IMR-90 (cell line): ENCODE measurements at regions not wholly inside any gene's neighbourhood (a gene's known extent, or its start where the extent isn't known, plus 50 kb on each side); places are given as distances from the start of the nearest gene placed in this dataset.
A peak's percentile ranks its signal among the peaks of the same experiment; 100 is the strongest.

Experiments used
- ATAC-seq: fragments of 200-7000 bp; cut with Tn5 transposase; 2 replicates; pipeline ENCODE4 v1.9.1; 2020; ENCODE audit warnings: low read depth, mild to moderate bottlenecking, moderate library complexity
- BruUV-seq: library from RNA; stranded (reverse); fragments of 400-500 nt; replicated peaks from 2 replicates; lab custom pipeline; 2021; lab: Mats Ljungman, UMichigan
- CTCF ChIA-PET: fragments of 300-600 bp; formaldehyde crosslinking; extraction: SDS; loops from one replicate; lab custom pipeline; 2021; ENCODE audit warnings: antibody characterized with exemption; lab: Yijun Ruan, JAX
- POLR2A ChIA-PET: fragments of 300-600 bp; sonication (Branson Sonifier 250); formaldehyde crosslinking; loops from one replicate; lab custom pipeline; 2022; ENCODE audit warnings: antibody characterized with exemption; ENCODE audit not compliant: unreplicated experiment; lab: Charles Lee
- DNase-seq: peaks from one replicate; pipeline ENCODE4 v3.0.0; 2013
- H2AFZ ChIP-seq: replicated peaks from 2 replicates; pipeline ENCODE3; 2013; ENCODE audit warnings: low read length, mild to moderate bottlenecking; ENCODE audit not compliant: poor library complexity
- H2AK5ac ChIP-seq: 2 replicates; pipeline ENCODE4 v1.6.1; 2013; ENCODE audit warnings: low read depth, low read length, inconsistent platforms
- H2AK9ac ChIP-seq: replicated peaks from 2 replicates; pipeline ENCODE3; 2013; ENCODE audit warnings: mild to moderate bottlenecking, low read depth, low read length, moderate library complexity; ENCODE audit not compliant: poor library complexity
- H2BK120ac ChIP-seq: 2 replicates; pipeline ENCODE4 v1.6.1; 2013; ENCODE audit warnings: low read depth, low read length, inconsistent platforms
- H2BK15ac ChIP-seq: 3 replicates; pipeline ENCODE4 v1.6.1; 2013; ENCODE audit warnings: low read depth, low read length, inconsistent platforms
- H2BK20ac ChIP-seq: 2 replicates; pipeline ENCODE4 v1.6.1; 2013; ENCODE audit warnings: low read depth, mild to moderate bottlenecking, inconsistent platforms, low read length, moderate library complexity
- H2BK5ac ChIP-seq: 2 replicates; pipeline ENCODE4 v1.6.1; 2013; ENCODE audit warnings: mild to moderate bottlenecking, low read depth, low read length, inconsistent platforms; ENCODE audit not compliant: poor library complexity, severe bottlenecking
- H3K14ac ChIP-seq: replicated peaks from 2 replicates; pipeline ENCODE4 v1.6.1; 2013; ENCODE audit warnings: low read depth, low read length, inconsistent platforms
- H3K18ac ChIP-seq: 2 replicates; pipeline ENCODE4 v1.6.1; 2013; ENCODE audit warnings: low read depth, low read length, control low read depth
- H3K23ac ChIP-seq: 2 replicates; pipeline ENCODE4 v1.6.1; 2013; ENCODE audit warnings: low read depth, low read length, inconsistent platforms
- H3K27ac ChIP-seq: 2 replicates; pipeline ENCODE4 v1.5.1; 2013; ENCODE audit warnings: mild to moderate bottlenecking, control low read depth, low read length; ENCODE audit not compliant: insufficient read depth
- H3K27me3 ChIP-seq: 2 replicates; pipeline ENCODE4 v1.6.1; 2013; ENCODE audit warnings: low read length; ENCODE audit not compliant: control insufficient read depth, insufficient read depth
- H3K36me3 ChIP-seq: 2 replicates; pipeline ENCODE4 v1.6.1; 2013; ENCODE audit warnings: low read length, mixed read lengths; ENCODE audit not compliant: control insufficient read depth, insufficient read depth
- H3K4ac ChIP-seq: 2 replicates; pipeline ENCODE4 v1.6.1; 2013; ENCODE audit warnings: low read depth, low read length, inconsistent platforms
- H3K4me1 ChIP-seq: 2 replicates; pipeline ENCODE4 v1.6.1; 2013; ENCODE audit warnings: low read length, mixed read lengths; ENCODE audit not compliant: control insufficient read depth, insufficient read depth
- H3K4me2 ChIP-seq: 2 replicates; pipeline ENCODE4 v1.6.1; 2013; ENCODE audit warnings: low read depth, mild to moderate bottlenecking, control low read depth, low read length, moderate library complexity
- H3K4me3 ChIP-seq: 2 replicates; pipeline ENCODE4 v1.5.1; 2013; ENCODE audit warnings: low read depth, mild to moderate bottlenecking, control low read depth, low read length, moderate library complexity; ENCODE audit not compliant: insufficient read depth
- H3K56ac ChIP-seq: 2 replicates; pipeline ENCODE4 v1.6.1; 2013; ENCODE audit warnings: low read length, inconsistent platforms; ENCODE audit not compliant: insufficient read depth; ENCODE audit errors: extremely low read depth
- H3K79me1 ChIP-seq, 2 experiments: 2 replicates each; pipeline ENCODE4 v1.6.1; 2013; ENCODE audit warnings: low read length in 2 of 2, inconsistent platforms in 1 of 2, low read depth in 1 of 2
- H3K9ac ChIP-seq: 2 replicates; pipeline ENCODE4 v1.6.1; 2013; ENCODE audit warnings: low read depth, low read length, control low read depth
- H3K9me1 ChIP-seq: 2 replicates; pipeline ENCODE4 v1.6.1; 2013; ENCODE audit warnings: low read length, inconsistent platforms; ENCODE audit not compliant: insufficient read depth
- H3K9me3 ChIP-seq: 2 replicates; pipeline ENCODE4 v1.6.1; 2013; ENCODE audit warnings: low read length; ENCODE audit not compliant: control insufficient read depth, insufficient read depth
- H4K20me1 ChIP-seq: 2 replicates; pipeline ENCODE4 v1.6.1; 2013; ENCODE audit warnings: low read length, inconsistent platforms; ENCODE audit not compliant: insufficient read depth
- H4K5ac ChIP-seq: 2 replicates; pipeline ENCODE4 v1.6.1; 2013; ENCODE audit warnings: mild to moderate bottlenecking, low read depth, low read length, control low read depth
- H4K8ac ChIP-seq, 2 experiments: 2 replicates each; pipeline ENCODE4 v1.6.1; 2013; ENCODE audit warnings: low read depth in 2 of 2, low read length in 2 of 2, control low read depth in 1 of 2, inconsistent platforms in 1 of 2
- H4K91ac ChIP-seq: 2 replicates; pipeline ENCODE4 v1.6.1; 2013; ENCODE audit warnings: low read depth, low read length, inconsistent platforms; ENCODE audit not compliant: insufficient read depth
- BHLHE40 ChIP-seq: fragments of 150-350 bp; IDR thresholded peaks from 2 replicates; pipeline ENCODE4 v1.6.1; 2016; ENCODE audit warnings: mild to moderate bottlenecking, low read depth, low read length
- CEBPB ChIP-seq: IDR thresholded peaks from 2 replicates; pipeline ENCODE4 v1.6.1; 2012; ENCODE audit warnings: low read depth, low read length, improper control_type of control experiment
- CHD1 ChIP-seq: IDR thresholded peaks from 2 replicates; pipeline ENCODE4 v1.6.1; 2012; ENCODE audit warnings: low read depth, low read length, improper control_type of control experiment
- CTCF ChIP-seq: conservative IDR thresholded peaks from 2 replicates; pipeline ENCODE4 v1.5.1; 2012; ENCODE audit warnings: mild to moderate bottlenecking, low read depth, low read length, improper control_type of control experiment
- ELK1 ChIP-seq: fragments of 150-350 bp; IDR thresholded peaks from 2 replicates; pipeline ENCODE4 v1.6.1; 2016; ENCODE audit warnings: low read depth, mild to moderate bottlenecking, low read length, moderate library complexity, borderline replicate concordance
- FOS ChIP-seq: fragments of 150-350 bp; IDR thresholded peaks from 2 replicates; pipeline ENCODE4 v1.6.1; 2016; ENCODE audit warnings: low read depth, low read length
- MAFK ChIP-seq: IDR thresholded peaks from 2 replicates; pipeline ENCODE4 v1.6.1; 2012; ENCODE audit warnings: low read depth, low read length, improper control_type of control experiment
- MAZ ChIP-seq: IDR thresholded peaks from 2 replicates; pipeline ENCODE4 v1.6.1; 2012; ENCODE audit warnings: low read depth, mild to moderate bottlenecking, low read length, improper control_type of control experiment, moderate library complexity, borderline replicate concordance
- MXI1 ChIP-seq: IDR thresholded peaks from 2 replicates; pipeline ENCODE4 v1.6.1; 2012; ENCODE audit warnings: low read depth, mild to moderate bottlenecking, low read length, moderate library complexity, borderline replicate concordance
- NFE2L2 ChIP-seq: fragments of 150-350 bp; IDR thresholded peaks from 2 replicates; pipeline ENCODE4 v1.6.1; 2016; ENCODE audit warnings: low read depth, mild to moderate bottlenecking, low read length
- POLR2A ChIP-seq: IDR thresholded peaks from 2 replicates; pipeline ENCODE4 v1.6.1; 2012; ENCODE audit warnings: mild to moderate bottlenecking, low read depth, low read length
- RAD21 ChIP-seq: IDR thresholded peaks from 2 replicates; pipeline ENCODE4 v1.6.1; 2012; ENCODE audit warnings: low read length, improper control_type of control experiment
- RCOR1 ChIP-seq: IDR thresholded peaks from 2 replicates; pipeline ENCODE4 v1.6.1; 2012; ENCODE audit warnings: mild to moderate bottlenecking, low read length, improper control_type of control experiment; ENCODE audit not compliant: insufficient replicate concordance
- RFX5 ChIP-seq: IDR thresholded peaks from 2 replicates; pipeline ENCODE4 v1.8.0; 2012; ENCODE audit warnings: low read depth, mild to moderate bottlenecking, low read length, moderate library complexity
- SMC3 ChIP-seq: fragments of 150-350 bp; IDR thresholded peaks from 2 replicates; pipeline ENCODE4 v1.6.1; 2016; ENCODE audit warnings: low read depth, mild to moderate bottlenecking, antibody characterized with exemption, low read length, moderate library complexity
- USF2 ChIP-seq: fragments of 150-350 bp; IDR thresholded peaks from 2 replicates; pipeline ENCODE4 v1.6.1; 2017; ENCODE audit warnings: mild to moderate bottlenecking, antibody characterized with exemption, low read length, low read depth
- dilution Hi-C: fragments of 300-500 bp; cut with HindIII; formaldehyde crosslinking; loops from one replicate; pipeline ENCODE4 v1.14.3; 2018; ENCODE audit warnings: low sequenced_read_pairs; ENCODE audit not compliant: unreplicated experiment
- in situ Hi-C: fragments of 300-500 bp; cut with MboI; formaldehyde crosslinking; loops from 3 replicates; pipeline ENCODE4 v1.14.3; 2019; ENCODE audit warnings: low sequenced_read_pairs, inconsistent platforms, mixed read lengths
- intact Hi-C: fragments of 100-400 bp; cut with micrococcal nuclease; formaldehyde crosslinking; loops from 2 replicates; pipeline ENCODE4 v1.10.0; 2022

GRCh38 chr3:117955196-117955595, 1079.5 kb downstream of the IGSF11 start:
- Histone ChIP-seq H3K18ac (no peak overlapping the region), H4K91ac (no peak overlapping the region), H2BK20ac (no peak overlapping the region), H2BK5ac (no peak overlapping the region), H3K27ac (no peak overlapping the region), H3K4me2 (no peak overlapping the region; the same call in 1 of the 2 replicates), H3K14ac (no peak overlapping the region), H3K36me3 (no peaks in the 10 kb centered on the region), H3K56ac (no peak overlapping the region), H3K23ac (no peak overlapping the region), H3K4ac (no peak overlapping the region), H3K4me1 (0 out of 2 replicates have a peak, but pooled peaks cover 2% of the 10 kb centered on the region), H2BK15ac (no peak overlapping the region), H3K9me3 (no peaks in the 10 kb centered on the region), H4K8ac (no peak overlapping the region), H3K27me3 (no peaks in the 10 kb centered on the region), H3K9ac (no peak overlapping the region), H2AK9ac (no peak overlapping the region), H2AK5ac (no peak overlapping the region), H2AFZ (no peak overlapping the region), H3K4me3 (no peak overlapping the region), H4K20me1 (no peaks in the 10 kb centered on the region), H4K5ac (no peak overlapping the region), H3K9me1 (no peaks in the 10 kb centered on the region), H2BK120ac (no peak overlapping the region), H3K79me1 (no peaks in the 10 kb centered on the region)
- TF ChIP-seq RFX5 (no peak), SMC3 (no peak), CTCF (no peak), MAFK (no peak), CEBPB (no peak), FOS (no peak), CHD1 (no peak), BHLHE40 (no peak), POLR2A (no peak), RCOR1 (no peak), ELK1 (no peak), MXI1 (no peak), MAZ (no peak), RAD21 (no peak), NFE2L2 (no peak), USF2 (no peak)
- in situ Hi-C loops (no loop called here), intact Hi-C loops (no loop called here), dilution Hi-C loops (no loop called here)
- CTCF ChIA-PET = no interaction called here
- no TSS peak for BruUV-seq
- POLR2A ChIA-PET = no interaction called here
- ATAC-seq (peak; percentile 85), DNase-seq (peak; percentile 56)
